ENCODE measurements at regions not wholly inside any gene's neighbourhood (a gene's known extent, or its start where the extent isn't known, plus 50 kb on each side); places are given as distances from the start of the nearest gene placed in this dataset.

GRCh38 chr20:22825546-22825945, 209.6 kb upstream of the SSTR4 start:
- Mint-ChIP-seq H3K9me3 (ENCODE audit: insufficient read depth) (no peaks in the 10 kb centered on the region), H3K4me1 (no peaks in the 10 kb centered on the region), H3K27me3 (no peaks in the 10 kb centered on the region), H3K4me3 (no peak overlapping the region), H3K27ac (no peak overlapping the region)
- H3K27ac ChIP-seq (ENCODE audit: low read length in 2 of 2) = no peak overlapping the region
- H3K79me2 ChIP-seq (ENCODE audit: control insufficient read depth, insufficient read depth, low read length) = no peaks in the 10 kb centered on the region
- CTCF ChIA-PET = no interaction called here
- no peak overlapping the region for H3K4me3 ChIP-seq (ENCODE audit: control extremely low read depth in 1 of 5, extremely low read depth in 1 of 5, insufficient read depth in 1 of 5, low read depth in 2 of 5, low read length in 4 of 5)
- no peak for ATAC-seq (ENCODE audit: low read depth)
- no peak overlapping the region for H2AFZ ChIP-seq (ENCODE audit: insufficient read depth, low read depth, low read length, poor library complexity, severe bottlenecking)
- no peak for DNase-seq
- H3K9me3 ChIP-seq (ENCODE audit: control extremely low read depth in 1 of 3, control insufficient read depth in 2 of 3, insufficient read depth in 1 of 3, low read length in 2 of 3) = peaks cover 0 to 3% (median 0%) of the 10 kb centered on the region in 3 donors
- POLR2A ChIA-PET = no interaction called here
- no peaks in the 10 kb centered on the region for H3K4me1 ChIP-seq (ENCODE audit: control insufficient read depth in 2 of 2, insufficient read depth in 2 of 2, low read length in 2 of 2)
- no peak for TF ChIP-seq CTCF (IDR thresholded peaks at IDR 0.05)
- TF ChIP-seq EZH2 (IDR thresholded peaks at IDR 0.05; ENCODE audit: borderline replicate concordance, insufficient read depth, low read depth, low read length, poor library complexity, severe bottlenecking) = no peak
- no peak overlapping the region for H3K4me2 ChIP-seq (replicated peaks; ENCODE audit: low read depth, low read length, poor library complexity, severe bottlenecking)
- WGBS (ENCODE audit: insufficient coverage) = 100% methylated on average over 3 of the region's 4 CpGs
- H4K20me1 ChIP-seq (ENCODE audit: control insufficient read depth, insufficient read depth, low read length, poor library complexity, severe bottlenecking) = no peaks in the 10 kb centered on the region
- H3K36me3 ChIP-seq (replicated peaks in 1 of 2; ENCODE audit: control extremely low read depth in 1 of 2, control insufficient read depth in 1 of 2, extremely low read depth in 1 of 2, insufficient read depth in 2 of 2, low read length in 1 of 2) = no peaks in the 10 kb centered on the region
- no peak overlapping the region for H3K9ac ChIP-seq (ENCODE audit: low read length)
- intact Hi-C loops (cut with micrococcal nuclease) = no loop called here
- no peaks in the 10 kb centered on the region for H3K27me3 ChIP-seq (replicated peaks in 1 of 4; ENCODE audit: control extremely low read depth in 1 of 4, control insufficient read depth in 3 of 4, insufficient read depth in 4 of 4, low read length in 3 of 4)

- H3K27ac Mint-ChIP-seq = no peak overlapping the region
- no peak overlapping the region for H3K9ac ChIP-seq (ENCODE audit: low read length)
- no peak overlapping the region for H2AFZ ChIP-seq (ENCODE audit: insufficient read depth, low read depth, low read length, poor library complexity, severe bottlenecking)
- H3K27me3 Mint-ChIP-seq = no peaks in the 10 kb centered on the region
- H4K20me1 ChIP-seq (ENCODE audit: control insufficient read depth, insufficient read depth, low read length, poor library complexity, severe bottlenecking) = no peaks in the 10 kb centered on the region
- no peaks in the 10 kb centered on the region for H3K9me3 Mint-ChIP-seq (ENCODE audit: insufficient read depth)
- no peak overlapping the region for H3K27ac ChIP-seq (ENCODE audit: low read length in 2 of 2)
- H3K36me3 ChIP-seq (replicated peaks in 1 of 2; ENCODE audit: control extremely low read depth in 1 of 2, control insufficient read depth in 1 of 2, extremely low read depth in 1 of 2, insufficient read depth in 2 of 2, low read length in 1 of 2) = no peaks in the 10 kb centered on the region
- ChIA-PET CTCF (no interaction called here), POLR2A (no interaction called here)
- no peaks in the 10 kb centered on the region for H3K27me3 ChIP-seq (replicated peaks in 1 of 4; ENCODE audit: control extremely low read depth in 1 of 4, control insufficient read depth in 3 of 4, insufficient read depth in 4 of 4, low read length in 3 of 4)
- H3K79me2 ChIP-seq (ENCODE audit: control insufficient read depth, insufficient read depth, low read length) = no peaks in the 10 kb centered on the region
- intact Hi-C loops (cut with micrococcal nuclease) = no loop called here
- no peaks in the 10 kb centered on the region for H3K4me1 ChIP-seq (ENCODE audit: control insufficient read depth in 2 of 2, insufficient read depth in 2 of 2, low read length in 2 of 2)
- no peak for ATAC-seq (ENCODE audit: low read depth)
- H3K4me3 ChIP-seq (ENCODE audit: control extremely low read depth in 1 of 5, extremely low read depth in 1 of 5, insufficient read depth in 1 of 5, low read depth in 2 of 5, low read length in 4 of 5) = no peak overlapping the region
- H3K9me3 ChIP-seq (ENCODE audit: control extremely low read depth in 1 of 3, control insufficient read depth in 2 of 3, insufficient read depth in 1 of 3, low read length in 2 of 3) = peaks cover 0 to 3% (median 0%) of the 10 kb centered on the region in 3 donors
- no peak overlapping the region for H3K4me2 ChIP-seq (replicated peaks; ENCODE audit: low read depth, low read length, poor library complexity, severe bottlenecking)
- H3K4me3 Mint-ChIP-seq = no peak overlapping the region
- DNase-seq = no peak
- no peaks in the 10 kb centered on the region for H3K4me1 Mint-ChIP-seq
- 81% methylated on average over 6 of the region's 8 CpGs for WGBS (ENCODE audit: insufficient coverage)
- no peak for TF ChIP-seq CTCF (IDR thresholded peaks at IDR 0.05)
- no peak for TF ChIP-seq EZH2 (IDR thresholded peaks at IDR 0.05; ENCODE audit: borderline replicate concordance, insufficient read depth, low read depth, low read length, poor library complexity, severe bottlenecking)
These were observed 208.5 kb upstream of the SSTR4 start for GRCh38 chr20:22826306-22827230.
